B cell (primary cell): ENCODE measurements at regions not wholly inside any gene's neighbourhood (a gene's known extent, or its start where the extent isn't known, plus 50 kb on each side); places are given as distances from the start of the nearest gene placed in this dataset.

ENCODE experiments used
- ATAC-seq: fragments of 200-7000 bp; cut with Tn5 transposase; one replicate; pipeline ENCODE4 v1.10.0; 2021; ENCODE audit warnings: low read depth, mild to moderate bottlenecking, moderate number of reproducible peaks, moderate library complexity
- CTCF ChIA-PET: fragments of 350-600 bp; sonication (Branson Sonifier 250); formaldehyde crosslinking; loops from one replicate; lab custom pipeline; 2021; ENCODE audit warnings: antibody characterized with exemption, inconsistent platforms; lab: Charles Lee
- POLR2A ChIA-PET: fragments of 350-600 bp; sonication (Branson Sonifier 250); formaldehyde crosslinking; loops from one replicate; lab custom pipeline; 2021; ENCODE audit warnings: antibody characterized with exemption; lab: Charles Lee
- DNase-seq: peaks from one replicate; pipeline ENCODE4 v3.0.0; 2013
- H2AFZ ChIP-seq: 2 replicates; pipeline ENCODE4 v1.6.1; 2012; ENCODE audit warnings: mild to moderate bottlenecking, low read depth, low read length; ENCODE audit not compliant: insufficient read depth, poor library complexity, severe bottlenecking
- H3K27ac ChIP-seq, 2 donors: 1 replicate in 1 of 2; 2 replicates in 1 of 2; pipeline ENCODE4 v1.5.1; 2012 to 2013; ENCODE audit warnings: low read length in 2 of 2, mild to moderate bottlenecking in 2 of 2, moderate library complexity in 1 of 2
- H3K27me3 ChIP-seq, 4 experiments: fragments of 200-600 bp in 1 of 4; sonication (generic) in 1 of 4; replicated peaks in 1 of 4; 1 replicate in 2 of 4; 2 replicates in 2 of 4; pipeline versions ENCODE4 v1.6.1 to v1.7.0; 2013 to 2016; ENCODE audit warnings: low read length in 3 of 4, mild to moderate bottlenecking in 2 of 4, mixed read lengths in 1 of 4, moderate library complexity in 1 of 4; ENCODE audit not compliant: insufficient read depth in 4 of 4, control insufficient read depth in 3 of 4; ENCODE audit errors: control extremely low read depth in 1 of 4
- H3K36me3 ChIP-seq, 2 experiments: replicated peaks in 1 of 2; 1 replicate in 1 of 2; 2 replicates in 1 of 2; pipeline versions ENCODE4 v1.6.1 to v1.7.1; 2013; ENCODE audit warnings: low read length in 1 of 2; ENCODE audit not compliant: insufficient read depth in 2 of 2, control insufficient read depth in 1 of 2; ENCODE audit errors: control extremely low read depth in 1 of 2, extremely low read depth in 1 of 2
- H3K4me1 ChIP-seq, 2 donors: fragments of 200-600 bp in 1 of 2; sonication (generic) in 1 of 2; 1 replicate in 1 of 2; 2 replicates in 1 of 2; pipeline versions ENCODE4 v1.5.1 to v1.6.1; 2013 to 2017; ENCODE audit warnings: low read length in 2 of 2; ENCODE audit not compliant: control insufficient read depth in 2 of 2, insufficient read depth in 2 of 2
- H3K4me2 ChIP-seq: replicated peaks from 2 replicates; pipeline ENCODE3; 2012; ENCODE audit warnings: mild to moderate bottlenecking, low read depth, low read length; ENCODE audit not compliant: poor library complexity, severe bottlenecking
- H3K4me3 ChIP-seq, 5 experiments: fragments of 200-600 bp in 1 of 5; sonication (generic) in 1 of 5; 1 replicate in 3 of 5; 2 replicates in 2 of 5; pipeline versions ENCODE4 v1.5.1 to v1.7.0; 2011 to 2016; ENCODE audit warnings: low read length in 4 of 5, mild to moderate bottlenecking in 4 of 5, low read depth in 2 of 5, control low read depth in 1 of 5, moderate library complexity in 1 of 5; ENCODE audit not compliant: insufficient read depth in 1 of 5; ENCODE audit errors: control extremely low read depth in 1 of 5, extremely low read depth in 1 of 5
- H3K79me2 ChIP-seq: fragments of 200-600 bp; sonication (generic); one replicate; pipeline ENCODE4 v1.6.0; 2016; ENCODE audit warnings: low read length; ENCODE audit not compliant: control insufficient read depth, insufficient read depth
- H3K9ac ChIP-seq: fragments of 200-600 bp; sonication (generic); 2 replicates; pipeline ENCODE4 v1.6.1; 2017; ENCODE audit warnings: mild to moderate bottlenecking, low read length, moderate library complexity
- H3K9me3 ChIP-seq, 3 donors: one replicate each; pipeline versions ENCODE4 v1.6.1 to v1.7.1; 2013; ENCODE audit warnings: low read length in 2 of 3; ENCODE audit not compliant: control insufficient read depth in 2 of 3, insufficient read depth in 1 of 3; ENCODE audit errors: control extremely low read depth in 1 of 3
- H4K20me1 ChIP-seq: 2 replicates; pipeline ENCODE4 v1.6.0; 2012; ENCODE audit warnings: mild to moderate bottlenecking, low read length; ENCODE audit not compliant: insufficient read depth, control insufficient read depth, poor library complexity, severe bottlenecking
- H3K27ac Mint-ChIP-seq: one replicate; pipeline ENCODE4 v1.8.0; 2021; ENCODE audit warnings: mixed read lengths
- H3K27me3 Mint-ChIP-seq: one replicate; pipeline ENCODE4 v1.8.0; 2021; ENCODE audit warnings: mixed read lengths
- H3K4me1 Mint-ChIP-seq: one replicate; pipeline ENCODE4 v1.8.0; 2021; ENCODE audit warnings: mixed read lengths
- H3K4me3 Mint-ChIP-seq: one replicate; pipeline ENCODE4 v1.8.0; 2021; ENCODE audit warnings: mixed read lengths
- H3K9me3 Mint-ChIP-seq: one replicate; pipeline ENCODE4 v1.8.0; 2022; ENCODE audit warnings: mixed read lengths; ENCODE audit not compliant: insufficient read depth
- CTCF ChIP-seq: fragments of 200-600 bp; IDR thresholded peaks from one replicate; pipeline ENCODE4 v1.8.0; 2022; ENCODE audit warnings: antibody characterized with exemption, mild to moderate bottlenecking
- EZH2 ChIP-seq: IDR thresholded peaks from 2 replicates; pipeline ENCODE4 v1.6.1; 2012; ENCODE audit warnings: borderline replicate concordance, low read depth, mild to moderate bottlenecking, moderate library complexity, low read length; ENCODE audit not compliant: insufficient read depth, poor library complexity, severe bottlenecking
- WGBS: methylation state at CpG from one replicate; pipeline ENCODE4 v1.1.5; 2013; ENCODE audit warnings: missing lambda C conversion rate; ENCODE audit not compliant: insufficient coverage; 5-methylcytosine and 5-hydroxymethylcytosine counted together
- intact Hi-C: fragments of 100-400 bp; cut with micrococcal nuclease; formaldehyde crosslinking; loops from one replicate; pipeline ENCODE4 v1.10.0; 2022

DNA sequence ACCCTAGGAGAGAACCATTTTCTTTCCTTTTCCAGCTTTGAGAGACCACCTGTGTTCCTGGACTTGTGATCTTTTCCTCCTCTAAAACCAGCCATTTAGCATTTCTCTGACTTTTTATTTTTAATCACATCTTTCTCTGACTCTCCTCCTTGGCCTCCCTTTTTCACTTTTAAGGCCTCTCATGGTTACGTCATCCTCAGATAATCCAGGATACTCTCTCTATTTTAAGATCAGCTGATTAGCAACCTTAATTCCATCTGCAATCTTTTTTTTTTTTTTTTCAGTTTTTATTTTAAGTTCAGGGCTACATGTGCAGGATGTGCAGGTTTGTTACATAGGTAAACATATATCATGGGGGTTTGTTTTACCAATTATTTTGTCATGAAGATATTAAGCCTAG is 54.0 kb downstream of the RFPL4B start:
- ChIA-PET CTCF (no interaction called here), POLR2A (no interaction called here)
- H3K4me1 Mint-ChIP-seq, result no peaks in the 10 kb centered on the region
- Histone ChIP-seq H2AFZ (no peak overlapping the region), H4K20me1 (no peaks in the 10 kb centered on the region), H3K27ac (no peak overlapping the region), H3K36me3 (no peaks in the 10 kb centered on the region), H3K27me3 (no peaks in the 10 kb centered on the region), H3K4me2 (no peak overlapping the region), H3K79me2 (no peaks in the 10 kb centered on the region), H3K4me1 (no peaks in the 10 kb centered on the region), H3K9ac (no peak overlapping the region), H3K4me3 (no peak overlapping the region), H3K9me3 (peaks cover 0 to 4% (median 0%) of the 10 kb centered on the region in 3 donors)
- no peak overlapping the region for H3K4me3 Mint-ChIP-seq
- ATAC-seq (no peak), DNase-seq (no peak)
- H3K27me3 Mint-ChIP-seq, result peaks cover 3% of the 10 kb centered on the region
- TF ChIP-seq CTCF, result no peak
- TF ChIP-seq EZH2, result no peak
- 100% methylated on average over 1 of the region's 1 CpG for WGBS
- peaks cover 2% of the 10 kb centered on the region for H3K9me3 Mint-ChIP-seq
- no peak overlapping the region for H3K27ac Mint-ChIP-seq
- intact Hi-C loops, result no loop called here

GRCh38 chr6:112407101-112407590 is 60.0 kb downstream of the RFPL4B start:
- 95% methylated on average over 2 of the region's 9 CpGs for WGBS
- ChIA-PET POLR2A (no interaction called here), CTCF (no interaction called here)
- Mint-ChIP-seq H3K4me3 (no peak overlapping the region), H3K4me1 (no peaks in the 10 kb centered on the region), H3K27ac (no peak overlapping the region), H3K27me3 (peaks cover 4% of the 10 kb centered on the region), H3K9me3 (no peaks in the 10 kb centered on the region)
- Histone ChIP-seq H3K4me1 (no peaks in the 10 kb centered on the region), H3K4me3 (no peak overlapping the region), H3K9me3 (no peaks in the 10 kb centered on the region), H3K79me2 (no peaks in the 10 kb centered on the region), H3K9ac (no peak overlapping the region), H2AFZ (no peak overlapping the region), H3K4me2 (no peak overlapping the region), H3K27ac (no peak overlapping the region), H3K27me3 (no peaks in the 10 kb centered on the region), H4K20me1 (no peaks in the 10 kb centered on the region), H3K36me3 (no peaks in the 10 kb centered on the region)
- ATAC-seq (no peak), DNase-seq (no peak)
- intact Hi-C loops, result no loop called here
- TF ChIP-seq EZH2 (no peak), CTCF (no peak)
